OCI-LY1 (cell line): ENCODE measurements at regions not wholly inside any gene's neighbourhood (a gene's known extent, or its start where the extent isn't known, plus 50 kb on each side); places are given as distances from the start of the nearest gene placed in this dataset.

Source experiments
- H2AFZ ChIP-seq: fragments of 200-600 bp; sonication (generic), shearing (Covaris generic); 2 replicates; pipeline ENCODE4 v1.6.0; 2014; ENCODE audit warnings: antibody characterized with exemption, mild to moderate bottlenecking, low read length
- H3F3A ChIP-seq: fragments of 200-600 bp; sonication (generic), shearing (Covaris generic); 2 replicates; pipeline ENCODE4 v1.6.0; 2014; ENCODE audit warnings: mild to moderate bottlenecking, antibody characterized with exemption, low read length, moderate library complexity; ENCODE audit not compliant: insufficient read depth
- H3K27ac ChIP-seq: fragments of 200-600 bp; sonication (generic); 2 replicates; pipeline ENCODE4 v1.5.1; 2014; ENCODE audit warnings: low read length, mixed run types, mild to moderate bottlenecking, low read depth; ENCODE audit not compliant: poor library complexity, severe bottlenecking
- H3K27me3 ChIP-seq: fragments of 200-600 bp; sonication (generic); 2 replicates; pipeline ENCODE4 v1.6.0; 2014; ENCODE audit warnings: antibody characterized with exemption, mild to moderate bottlenecking, low read length, moderate library complexity; ENCODE audit not compliant: insufficient read depth
- H3K36me3 ChIP-seq: fragments of 200-600 bp; sonication (generic); 2 replicates; pipeline ENCODE4 v1.6.1; 2014; ENCODE audit warnings: mild to moderate bottlenecking, antibody characterized with exemption, low read length, moderate library complexity, mixed read lengths; ENCODE audit not compliant: insufficient read depth
- H3K4me1 ChIP-seq: fragments of 200-600 bp; sonication (generic); 2 replicates; pipeline ENCODE4 v1.5.1; 2014; ENCODE audit warnings: mild to moderate bottlenecking, low read length, moderate library complexity; ENCODE audit not compliant: insufficient read depth, severe bottlenecking
- H3K4me2 ChIP-seq: fragments of 200-600 bp; sonication (generic), shearing (Covaris generic); 2 replicates; pipeline ENCODE4 v1.6.1; 2014; ENCODE audit warnings: low read length
- H3K4me3 ChIP-seq: fragments of 200-600 bp; sonication (generic); 2 replicates; pipeline ENCODE4 v1.5.1; 2014; ENCODE audit warnings: low read length, low read depth, mild to moderate bottlenecking, mixed read lengths; ENCODE audit not compliant: poor library complexity, severe bottlenecking
- H3K79me2 ChIP-seq: fragments of 200-600 bp; shearing (Covaris generic); 2 replicates; pipeline ENCODE4 v1.6.1; 2016; ENCODE audit warnings: mixed run types, low read length, mixed read lengths; ENCODE audit not compliant: insufficient read depth
- H3K9ac ChIP-seq: fragments of 200-600 bp; sonication (generic), shearing (Covaris generic); 2 replicates; pipeline ENCODE4 v1.6.1; 2014; ENCODE audit warnings: mild to moderate bottlenecking, low read length, mixed read lengths
- H3K9me2 ChIP-seq: fragments of 200-600 bp; sonication (generic), shearing (Covaris generic); 2 replicates; pipeline ENCODE4 v1.6.1; 2014; ENCODE audit warnings: low read depth, mild to moderate bottlenecking, low read length, mixed read lengths
- H3K9me3 ChIP-seq: fragments of 200-600 bp; shearing (Covaris generic); 2 replicates; pipeline ENCODE4 v1.6.1; 2014; ENCODE audit warnings: low read length, mixed read lengths
- H4K20me1 ChIP-seq: fragments of 200-600 bp; sonication (generic), shearing (Covaris generic); 2 replicates; pipeline ENCODE4 v1.6.0; 2016; ENCODE audit warnings: mild to moderate bottlenecking, low read length; ENCODE audit not compliant: insufficient read depth
- CTCF ChIP-seq: fragments of 200-600 bp; sonication (generic), shearing (Covaris generic); IDR thresholded peaks from 2 replicates; pipeline ENCODE4 v1.5.1; 2017; ENCODE audit warnings: mild to moderate bottlenecking, antibody characterized with exemption, low read length, moderate library complexity, mixed read lengths
- EZH2 ChIP-seq: fragments of 200-600 bp; sonication (generic), shearing (Covaris generic); IDR thresholded peaks from 2 replicates; pipeline ENCODE4 v1.8.0; 2017; ENCODE audit warnings: borderline replicate concordance, mixed run types, mild to moderate bottlenecking, antibody characterized with exemption, low read length, moderate library complexity, mixed read lengths

GRCh38 chr14:85732031-85732430, 202.1 kb downstream of the FLRT2 start:
- H3K9me2 ChIP-seq, result no peaks in the 10 kb centered on the region
- no peaks in the 10 kb centered on the region for H4K20me1 ChIP-seq
- no peaks in the 10 kb centered on the region for H3K79me2 ChIP-seq
- H3K27me3 ChIP-seq, result no peaks in the 10 kb centered on the region
- TF ChIP-seq CTCF (no peak), EZH2 (no peak)
- no peaks in the 10 kb centered on the region for H3K4me1 ChIP-seq
- H3K36me3 ChIP-seq, result no peaks in the 10 kb centered on the region
- no peak overlapping the region for H3K9ac ChIP-seq
- no peaks in the 10 kb centered on the region for H3F3A ChIP-seq
- no peak overlapping the region for H3K4me3 ChIP-seq
- no peak overlapping the region for H2AFZ ChIP-seq
- no peak overlapping the region for H3K27ac ChIP-seq
- H3K4me2 ChIP-seq, result no peak overlapping the region
- no peaks in the 10 kb centered on the region for H3K9me3 ChIP-seq

DNA sequence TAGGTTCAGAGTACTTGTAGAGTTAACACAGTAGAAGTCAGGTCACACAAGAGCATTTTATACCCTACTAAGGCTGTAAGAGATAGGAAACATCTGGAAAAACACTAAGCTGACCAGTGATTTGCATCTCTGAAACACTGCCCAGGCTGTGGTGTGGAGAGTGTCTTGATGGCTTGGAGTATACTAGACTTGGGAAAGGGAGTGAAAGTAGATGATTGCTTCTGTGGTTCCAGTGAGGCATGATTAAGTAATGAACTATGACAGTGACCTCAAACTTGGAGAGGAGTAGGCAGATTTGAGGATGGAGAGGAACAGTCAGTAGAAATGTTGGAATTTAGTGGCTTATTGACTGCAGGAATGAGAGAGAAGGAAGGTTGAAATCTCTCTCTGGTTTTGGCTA, 201.2 kb downstream of the FLRT2 start:
- H3K27me3 ChIP-seq, result no peaks in the 10 kb centered on the region
- no peak overlapping the region for H3K4me2 ChIP-seq
- H4K20me1 ChIP-seq, result no peaks in the 10 kb centered on the region
- H3K4me3 ChIP-seq, result no peak overlapping the region
- H3K9me2 ChIP-seq, result no peaks in the 10 kb centered on the region
- no peaks in the 10 kb centered on the region for H3K79me2 ChIP-seq
- no peaks in the 10 kb centered on the region for H3K4me1 ChIP-seq
- no peaks in the 10 kb centered on the region for H3F3A ChIP-seq
- H3K9me3 ChIP-seq, result no peaks in the 10 kb centered on the region
- TF ChIP-seq CTCF, result no peak
- TF ChIP-seq EZH2, result no peak
- H3K36me3 ChIP-seq, result no peaks in the 10 kb centered on the region
- H3K27ac ChIP-seq, result no peak overlapping the region
- H2AFZ ChIP-seq, result no peak overlapping the region
- no peak overlapping the region for H3K9ac ChIP-seq

DNA sequence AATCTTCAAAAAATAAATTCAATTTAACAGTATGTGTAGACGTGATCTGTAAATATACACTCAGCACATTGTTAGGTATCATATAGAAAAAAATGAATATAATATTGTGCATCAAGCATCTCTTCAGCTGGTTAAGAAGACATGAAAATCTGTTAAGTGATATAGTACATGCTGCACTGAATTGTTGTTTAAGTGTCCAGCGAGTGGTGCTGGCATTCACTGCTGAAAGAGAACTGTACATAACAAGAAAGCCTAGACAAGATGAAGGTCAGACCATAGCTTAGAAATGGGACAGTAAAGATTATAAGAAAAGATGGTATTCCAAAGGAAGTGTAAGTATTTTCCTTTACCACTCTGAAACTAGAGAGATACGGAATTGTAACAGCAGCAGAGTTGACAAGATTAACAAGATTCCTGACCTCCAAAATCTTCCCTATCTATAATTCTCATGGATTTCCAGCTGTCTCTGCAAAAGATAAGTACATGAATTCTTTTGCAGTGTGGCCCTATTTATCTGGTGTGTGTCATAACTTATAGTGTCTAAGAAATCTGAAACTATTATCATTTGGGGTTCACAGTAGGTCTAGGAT, 198.6 kb downstream of the FLRT2 start:
- Histone ChIP-seq H3K4me3 (no peak overlapping the region), H3K4me1 (no peaks in the 10 kb centered on the region), H3K9me3 (no peaks in the 10 kb centered on the region), H2AFZ (no peak overlapping the region), H4K20me1 (no peaks in the 10 kb centered on the region), H3K4me2 (no peak overlapping the region), H3K79me2 (no peaks in the 10 kb centered on the region), H3K9ac (no peak overlapping the region), H3K27me3 (no peaks in the 10 kb centered on the region), H3K27ac (no peak overlapping the region), H3K36me3 (no peaks in the 10 kb centered on the region), H3F3A (no peaks in the 10 kb centered on the region), H3K9me2 (no peaks in the 10 kb centered on the region)
- TF ChIP-seq EZH2 (no peak), CTCF (no peak)
